ENCODE measurements at regions not wholly inside any gene's neighbourhood (a gene's known extent, or its start where the extent isn't known, plus 50 kb on each side); places are given as distances from the start of the nearest gene placed in this dataset.

GRCh38 chr9:79006546-79006945 lies 565.2 kb upstream of the TLE4 start:
- DNase-seq, result no peak
- no peaks in the 10 kb centered on the region for H3K36me3 ChIP-seq
- no peak overlapping the region for H3K4me3 ChIP-seq
- intact Hi-C loops (cut with DNase I), result no loop called here
- H3K4me1 ChIP-seq, result no peaks in the 10 kb centered on the region
- no peaks in the 10 kb centered on the region for H3K9me3 ChIP-seq
- WGBS, 2 donors, result 67 to 75% methylated on average over 4 of the region's 4 CpGs
- no peak overlapping the region for H3K27ac ChIP-seq
- no peak for FAIRE-seq
- ATAC-seq, result no peak
- TF ChIP-seq, protein P1, sequence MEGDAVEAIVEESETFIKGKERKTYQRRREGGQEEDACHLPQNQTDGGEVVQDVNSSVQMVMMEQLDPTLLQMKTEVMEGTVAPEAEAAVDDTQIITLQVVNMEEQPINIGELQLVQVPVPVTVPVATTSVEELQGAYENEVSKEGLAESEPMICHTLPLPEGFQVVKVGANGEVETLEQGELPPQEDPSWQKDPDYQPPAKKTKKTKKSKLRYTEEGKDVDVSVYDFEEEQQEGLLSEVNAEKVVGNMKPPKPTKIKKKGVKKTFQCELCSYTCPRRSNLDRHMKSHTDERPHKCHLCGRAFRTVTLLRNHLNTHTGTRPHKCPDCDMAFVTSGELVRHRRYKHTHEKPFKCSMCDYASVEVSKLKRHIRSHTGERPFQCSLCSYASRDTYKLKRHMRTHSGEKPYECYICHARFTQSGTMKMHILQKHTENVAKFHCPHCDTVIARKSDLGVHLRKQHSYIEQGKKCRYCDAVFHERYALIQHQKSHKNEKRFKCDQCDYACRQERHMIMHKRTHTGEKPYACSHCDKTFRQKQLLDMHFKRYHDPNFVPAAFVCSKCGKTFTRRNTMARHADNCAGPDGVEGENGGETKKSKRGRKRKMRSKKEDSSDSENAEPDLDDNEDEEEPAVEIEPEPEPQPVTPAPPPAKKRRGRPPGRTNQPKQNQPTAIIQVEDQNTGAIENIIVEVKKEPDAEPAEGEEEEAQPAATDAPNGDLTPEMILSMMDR (IDR thresholded peaks at IDR 0.05), result no peak
- no peaks in the 10 kb centered on the region for H3K27me3 ChIP-seq

GRCh38 chr9:79007701-79008483 lies 563.9 kb upstream of the TLE4 start:
- FAIRE-seq, result no peak
- no peaks in the 10 kb centered on the region for H3K36me3 ChIP-seq
- WGBS, 2 donors, result 85 to 88% methylated on average over 8 of the region's 8 CpGs
- TF ChIP-seq, protein P1 (IDR thresholded peaks at IDR 0.05), result no peak
- no peaks in the 10 kb centered on the region for H3K4me1 ChIP-seq
- ATAC-seq, result no peak
- no peaks in the 10 kb centered on the region for H3K27me3 ChIP-seq
- intact Hi-C loops (cut with DNase I), result no loop called here
- no peaks in the 10 kb centered on the region for H3K9me3 ChIP-seq
- no peak overlapping the region for H3K27ac ChIP-seq
- no peak overlapping the region for H3K4me3 ChIP-seq
- no peak for DNase-seq

GRCh38 chr9:79008916-79009315 lies 562.8 kb upstream of the TLE4 start:
- 50 to 57% methylated on average over 3 of the region's 3 CpGs for WGBS, 2 donors
- TF ChIP-seq, protein P1 (IDR thresholded peaks at IDR 0.05), result no peak
- Histone ChIP-seq H3K4me1 (no peaks in the 10 kb centered on the region), H3K36me3 (no peaks in the 10 kb centered on the region), H3K9me3 (no peaks in the 10 kb centered on the region), H3K27me3 (no peaks in the 10 kb centered on the region), H3K27ac (no peak overlapping the region), H3K4me3 (no peak overlapping the region)
- DNase-seq (no peak), FAIRE-seq (no peak), ATAC-seq (no peak)
- intact Hi-C loops (cut with DNase I), result no loop called here

DNA sequence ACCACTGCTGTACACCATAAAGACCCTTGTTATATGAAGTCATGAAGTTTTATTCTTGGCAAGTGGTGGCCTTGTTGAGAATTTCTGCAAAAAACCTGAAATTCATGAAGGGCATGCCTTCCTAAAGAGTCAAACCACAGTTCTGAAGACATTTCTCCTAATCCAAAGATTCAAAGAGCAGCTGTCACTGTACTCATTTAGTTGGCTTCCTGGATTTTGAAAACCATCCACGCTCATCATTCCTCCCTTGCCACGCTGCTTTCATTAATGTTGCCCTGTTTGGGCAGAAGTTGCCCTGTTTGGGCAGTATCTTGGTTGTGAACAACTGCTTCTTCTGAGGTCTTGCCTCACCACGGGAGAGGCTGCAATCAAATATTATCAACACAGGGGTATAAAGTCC lies 560.3 kb upstream of the TLE4 start:
- no peak for FAIRE-seq
- DNase-seq, result no peak
- WGBS, 2 donors, result 78 to 82% methylated on average over 3 of the region's 3 CpGs
- ATAC-seq, result no peak
- no peaks in the 10 kb centered on the region for H3K9me3 ChIP-seq
- H3K36me3 ChIP-seq, result no peaks in the 10 kb centered on the region
- H3K27me3 ChIP-seq, result no peaks in the 10 kb centered on the region
- no peaks in the 10 kb centered on the region for H3K4me1 ChIP-seq
- no peak overlapping the region for H3K27ac ChIP-seq
- TF ChIP-seq, protein P1 (IDR thresholded peaks at IDR 0.05), result no peak
- no peak overlapping the region for H3K4me3 ChIP-seq
- intact Hi-C loops (cut with DNase I), result no loop called here

GRCh38 chr9:79012561-79012960 lies 559.2 kb upstream of the TLE4 start:
- H3K4me1 ChIP-seq, result no peaks in the 10 kb centered on the region
- DNase-seq (no peak), ATAC-seq (no peak), FAIRE-seq (no peak)
- TF ChIP-seq, protein P1 (IDR thresholded peaks at IDR 0.05), result no peak
- no peak overlapping the region for H3K4me3 ChIP-seq
- H3K36me3 ChIP-seq, result no peaks in the 10 kb centered on the region
- H3K27me3 ChIP-seq, result no peaks in the 10 kb centered on the region
- H3K27ac ChIP-seq, result no peak overlapping the region
- intact Hi-C loops (cut with DNase I), result no loop called here
- H3K9me3 ChIP-seq, result no peaks in the 10 kb centered on the region

Measured in pancreas (tissue), 10 donors.